Dermis microvascular lymphatic vessel endothelial cell (primary cell): ENCODE measurements at regions not wholly inside any gene's neighbourhood (a gene's known extent, or its start where the extent isn't known, plus 50 kb on each side); places are given as distances from the start of the nearest gene placed in this dataset.

Experiments used
- DNase-seq, 2 donors: peaks; one replicate each; pipeline versions ENCODE4 v3.0.0 to v3.0.0-alpha.2; 2010; ENCODE audit warnings: low read depth in 2 of 2

- no peak for DNase-seq
Measured at GRCh38 chr4:80145739-80146138, 51.6 kb upstream of the PRDM8 start.

GRCh38 chr4:80144676-80145470, 52.4 kb upstream of the PRDM8 start:
- no peak for DNase-seq

GRCh38 chr4:80143307-80143679, 54.0 kb upstream of the PRDM8 start:
- no peak for DNase-seq

- DNase-seq, result peak; percentile 27 to 48
Measured at GRCh38 chr4:80142394-80143306, 54.7 kb upstream of the PRDM8 start.

- DNase-seq, result peak in 1 of 2 donors; percentile 19
Measured at GRCh38 chr4:80141543-80141942, 55.8 kb upstream of the PRDM8 start.

- no peak for DNase-seq
Measured at GRCh38 chr4:80140194-80140593, 57.1 kb upstream of the PRDM8 start.

GRCh38 chr4:80139671-80140070, 57.6 kb upstream of the PRDM8 start:
- no peak for DNase-seq

- DNase-seq, result peak in 1 of 2 donors; percentile 21
Measured at GRCh38 chr4:80138551-80139538, 58.5 kb upstream of the PRDM8 start.

GRCh38 chr4:80137631-80138030, 59.7 kb upstream of the PRDM8 start:
- no peak for DNase-seq

- no peak for DNase-seq
Measured at GRCh38 chr4:80136270-80136669, 61.0 kb upstream of the PRDM8 start.

- no peak for DNase-seq
Measured at GRCh38 chr4:80135702-80136058, 61.6 kb upstream of the PRDM8 start.

GRCh38 chr4:80134936-80135701, 62.1 kb upstream of the ANTXR2 start:
- peak in 1 of 2 donors; percentile 18 for DNase-seq

GRCh38 chr4:80133240-80133783, 60.3 kb upstream of the ANTXR2 start:
- DNase-seq, result no peak

- DNase-seq, result no peak
Measured at GRCh38 chr4:80129785-80130184, 56.8 kb upstream of the ANTXR2 start.

GRCh38 chr4:80128941-80129340, 55.9 kb upstream of the ANTXR2 start:
- peak in 1 of 2 donors; percentile 40 for DNase-seq

GRCh38 chr4:80127870-80128419, 54.9 kb upstream of the ANTXR2 start:
- no peak for DNase-seq

GRCh38 chr4:80126435-80126834, 53.4 kb upstream of the ANTXR2 start:
- DNase-seq, result no peak

GRCh38 chr4:80125252-80126177, 52.5 kb upstream of the ANTXR2 start:
- DNase-seq, result peak in 1 of 2 donors; percentile 64
